IMR-90 (cell line): ENCODE measurements at regions not wholly inside any gene's neighbourhood (a gene's known extent, or its start where the extent isn't known, plus 50 kb on each side); places are given as distances from the start of the nearest gene placed in this dataset.

Source experiments
- ATAC-seq: fragments of 200-7000 bp; cut with Tn5 transposase; 2 replicates; pipeline ENCODE4 v1.9.1; 2020; ENCODE audit warnings: low read depth, mild to moderate bottlenecking, moderate library complexity
- BruUV-seq: library from RNA; stranded (reverse); fragments of 400-500 nt; replicated peaks from 2 replicates; lab custom pipeline; 2021; lab: Mats Ljungman, UMichigan
- CTCF ChIA-PET: fragments of 300-600 bp; formaldehyde crosslinking; extraction: SDS; loops from one replicate; lab custom pipeline; 2021; ENCODE audit warnings: antibody characterized with exemption; lab: Yijun Ruan, JAX
- POLR2A ChIA-PET: fragments of 300-600 bp; sonication (Branson Sonifier 250); formaldehyde crosslinking; loops from one replicate; lab custom pipeline; 2022; ENCODE audit warnings: antibody characterized with exemption; ENCODE audit not compliant: unreplicated experiment; lab: Charles Lee
- DNase-seq: peaks from one replicate; pipeline ENCODE4 v3.0.0; 2013
- H2AFZ ChIP-seq: replicated peaks from 2 replicates; pipeline ENCODE3; 2013; ENCODE audit warnings: low read length, mild to moderate bottlenecking; ENCODE audit not compliant: poor library complexity
- H2AK5ac ChIP-seq: 2 replicates; pipeline ENCODE4 v1.6.1; 2013; ENCODE audit warnings: low read depth, low read length, inconsistent platforms
- H2AK9ac ChIP-seq: replicated peaks from 2 replicates; pipeline ENCODE3; 2013; ENCODE audit warnings: mild to moderate bottlenecking, low read depth, low read length, moderate library complexity; ENCODE audit not compliant: poor library complexity
- H2BK120ac ChIP-seq: 2 replicates; pipeline ENCODE4 v1.6.1; 2013; ENCODE audit warnings: low read depth, low read length, inconsistent platforms
- H2BK15ac ChIP-seq: 3 replicates; pipeline ENCODE4 v1.6.1; 2013; ENCODE audit warnings: low read depth, low read length, inconsistent platforms
- H2BK20ac ChIP-seq: 2 replicates; pipeline ENCODE4 v1.6.1; 2013; ENCODE audit warnings: low read depth, mild to moderate bottlenecking, inconsistent platforms, low read length, moderate library complexity
- H2BK5ac ChIP-seq: 2 replicates; pipeline ENCODE4 v1.6.1; 2013; ENCODE audit warnings: mild to moderate bottlenecking, low read depth, low read length, inconsistent platforms; ENCODE audit not compliant: poor library complexity, severe bottlenecking
- H3K14ac ChIP-seq: replicated peaks from 2 replicates; pipeline ENCODE4 v1.6.1; 2013; ENCODE audit warnings: low read depth, low read length, inconsistent platforms
- H3K18ac ChIP-seq: 2 replicates; pipeline ENCODE4 v1.6.1; 2013; ENCODE audit warnings: low read depth, low read length, control low read depth
- H3K23ac ChIP-seq: 2 replicates; pipeline ENCODE4 v1.6.1; 2013; ENCODE audit warnings: low read depth, low read length, inconsistent platforms
- H3K27ac ChIP-seq: 2 replicates; pipeline ENCODE4 v1.5.1; 2013; ENCODE audit warnings: mild to moderate bottlenecking, control low read depth, low read length; ENCODE audit not compliant: insufficient read depth
- H3K27me3 ChIP-seq: 2 replicates; pipeline ENCODE4 v1.6.1; 2013; ENCODE audit warnings: low read length; ENCODE audit not compliant: control insufficient read depth, insufficient read depth
- H3K36me3 ChIP-seq: 2 replicates; pipeline ENCODE4 v1.6.1; 2013; ENCODE audit warnings: low read length, mixed read lengths; ENCODE audit not compliant: control insufficient read depth, insufficient read depth
- H3K4ac ChIP-seq: 2 replicates; pipeline ENCODE4 v1.6.1; 2013; ENCODE audit warnings: low read depth, low read length, inconsistent platforms
- H3K4me1 ChIP-seq: 2 replicates; pipeline ENCODE4 v1.6.1; 2013; ENCODE audit warnings: low read length, mixed read lengths; ENCODE audit not compliant: control insufficient read depth, insufficient read depth
- H3K4me2 ChIP-seq: 2 replicates; pipeline ENCODE4 v1.6.1; 2013; ENCODE audit warnings: low read depth, mild to moderate bottlenecking, control low read depth, low read length, moderate library complexity
- H3K4me3 ChIP-seq: 2 replicates; pipeline ENCODE4 v1.5.1; 2013; ENCODE audit warnings: low read depth, mild to moderate bottlenecking, control low read depth, low read length, moderate library complexity; ENCODE audit not compliant: insufficient read depth
- H3K56ac ChIP-seq: 2 replicates; pipeline ENCODE4 v1.6.1; 2013; ENCODE audit warnings: low read length, inconsistent platforms; ENCODE audit not compliant: insufficient read depth; ENCODE audit errors: extremely low read depth
- H3K79me1 ChIP-seq, 2 experiments: 2 replicates each; pipeline ENCODE4 v1.6.1; 2013; ENCODE audit warnings: low read length in 2 of 2, inconsistent platforms in 1 of 2, low read depth in 1 of 2
- H3K9ac ChIP-seq: 2 replicates; pipeline ENCODE4 v1.6.1; 2013; ENCODE audit warnings: low read depth, low read length, control low read depth
- H3K9me1 ChIP-seq: 2 replicates; pipeline ENCODE4 v1.6.1; 2013; ENCODE audit warnings: low read length, inconsistent platforms; ENCODE audit not compliant: insufficient read depth
- H3K9me3 ChIP-seq: 2 replicates; pipeline ENCODE4 v1.6.1; 2013; ENCODE audit warnings: low read length; ENCODE audit not compliant: control insufficient read depth, insufficient read depth
- H4K20me1 ChIP-seq: 2 replicates; pipeline ENCODE4 v1.6.1; 2013; ENCODE audit warnings: low read length, inconsistent platforms; ENCODE audit not compliant: insufficient read depth
- H4K5ac ChIP-seq: 2 replicates; pipeline ENCODE4 v1.6.1; 2013; ENCODE audit warnings: mild to moderate bottlenecking, low read depth, low read length, control low read depth
- H4K8ac ChIP-seq, 2 experiments: 2 replicates each; pipeline ENCODE4 v1.6.1; 2013; ENCODE audit warnings: low read depth in 2 of 2, low read length in 2 of 2, control low read depth in 1 of 2, inconsistent platforms in 1 of 2
- H4K91ac ChIP-seq: 2 replicates; pipeline ENCODE4 v1.6.1; 2013; ENCODE audit warnings: low read depth, low read length, inconsistent platforms; ENCODE audit not compliant: insufficient read depth
- BHLHE40 ChIP-seq: fragments of 150-350 bp; IDR thresholded peaks from 2 replicates; pipeline ENCODE4 v1.6.1; 2016; ENCODE audit warnings: mild to moderate bottlenecking, low read depth, low read length
- CEBPB ChIP-seq: IDR thresholded peaks from 2 replicates; pipeline ENCODE4 v1.6.1; 2012; ENCODE audit warnings: low read depth, low read length, improper control_type of control experiment
- CHD1 ChIP-seq: IDR thresholded peaks from 2 replicates; pipeline ENCODE4 v1.6.1; 2012; ENCODE audit warnings: low read depth, low read length, improper control_type of control experiment
- FOS ChIP-seq: fragments of 150-350 bp; IDR thresholded peaks from 2 replicates; pipeline ENCODE4 v1.6.1; 2016; ENCODE audit warnings: low read depth, low read length
- MAFK ChIP-seq: IDR thresholded peaks from 2 replicates; pipeline ENCODE4 v1.6.1; 2012; ENCODE audit warnings: low read depth, low read length, improper control_type of control experiment
- MAZ ChIP-seq: IDR thresholded peaks from 2 replicates; pipeline ENCODE4 v1.6.1; 2012; ENCODE audit warnings: low read depth, mild to moderate bottlenecking, low read length, improper control_type of control experiment, moderate library complexity, borderline replicate concordance
- MXI1 ChIP-seq: IDR thresholded peaks from 2 replicates; pipeline ENCODE4 v1.6.1; 2012; ENCODE audit warnings: low read depth, mild to moderate bottlenecking, low read length, moderate library complexity, borderline replicate concordance
- NFE2L2 ChIP-seq: fragments of 150-350 bp; IDR thresholded peaks from 2 replicates; pipeline ENCODE4 v1.6.1; 2016; ENCODE audit warnings: low read depth, mild to moderate bottlenecking, low read length
- POLR2A ChIP-seq: IDR thresholded peaks from 2 replicates; pipeline ENCODE4 v1.6.1; 2012; ENCODE audit warnings: mild to moderate bottlenecking, low read depth, low read length
- RAD21 ChIP-seq: IDR thresholded peaks from 2 replicates; pipeline ENCODE4 v1.6.1; 2012; ENCODE audit warnings: low read length, improper control_type of control experiment
- RCOR1 ChIP-seq: IDR thresholded peaks from 2 replicates; pipeline ENCODE4 v1.6.1; 2012; ENCODE audit warnings: mild to moderate bottlenecking, low read length, improper control_type of control experiment; ENCODE audit not compliant: insufficient replicate concordance
- RFX5 ChIP-seq: IDR thresholded peaks from 2 replicates; pipeline ENCODE4 v1.8.0; 2012; ENCODE audit warnings: low read depth, mild to moderate bottlenecking, low read length, moderate library complexity
- SMC3 ChIP-seq: fragments of 150-350 bp; IDR thresholded peaks from 2 replicates; pipeline ENCODE4 v1.6.1; 2016; ENCODE audit warnings: low read depth, mild to moderate bottlenecking, antibody characterized with exemption, low read length, moderate library complexity
- WGBS, 2 experiments: methylation state at CpG; one replicate each; pipeline versions ENCODE4 v1.1.5 to v1.1.7; 2013; ENCODE audit warnings: missing lambda C conversion rate in 2 of 2; ENCODE audit not compliant: insufficient read length in 1 of 2; ENCODE audit errors: extremely low coverage in 2 of 2; 5-methylcytosine and 5-hydroxymethylcytosine counted together
- dilution Hi-C: fragments of 300-500 bp; cut with HindIII; formaldehyde crosslinking; loops from one replicate; pipeline ENCODE4 v1.14.3; 2018; ENCODE audit warnings: low sequenced_read_pairs; ENCODE audit not compliant: unreplicated experiment
- in situ Hi-C: fragments of 300-500 bp; cut with MboI; formaldehyde crosslinking; loops from 3 replicates; pipeline ENCODE4 v1.14.3; 2019; ENCODE audit warnings: low sequenced_read_pairs, inconsistent platforms, mixed read lengths
- intact Hi-C: fragments of 100-400 bp; cut with micrococcal nuclease; formaldehyde crosslinking; loops from 2 replicates; pipeline ENCODE4 v1.10.0; 2022
- TF ChIP-seq, protein P1 (sequence below): fragments of 150-350 bp; IDR thresholded peaks from 2 replicates; pipeline ENCODE4 v1.6.1; 2016; ENCODE audit warnings: low read depth, mild to moderate bottlenecking, low read length, moderate library complexity, borderline replicate concordance
- TF ChIP-seq, protein P2 (sequence below): fragments of 150-350 bp; IDR thresholded peaks from 2 replicates; pipeline ENCODE4 v1.6.1; 2017; ENCODE audit warnings: mild to moderate bottlenecking, antibody characterized with exemption, low read length, low read depth
- TF ChIP-seq, protein P3 (sequence below): conservative IDR thresholded peaks from 2 replicates; pipeline ENCODE4 v1.5.1; 2012; ENCODE audit warnings: mild to moderate bottlenecking, low read depth, low read length, improper control_type of control experiment

DNA sequence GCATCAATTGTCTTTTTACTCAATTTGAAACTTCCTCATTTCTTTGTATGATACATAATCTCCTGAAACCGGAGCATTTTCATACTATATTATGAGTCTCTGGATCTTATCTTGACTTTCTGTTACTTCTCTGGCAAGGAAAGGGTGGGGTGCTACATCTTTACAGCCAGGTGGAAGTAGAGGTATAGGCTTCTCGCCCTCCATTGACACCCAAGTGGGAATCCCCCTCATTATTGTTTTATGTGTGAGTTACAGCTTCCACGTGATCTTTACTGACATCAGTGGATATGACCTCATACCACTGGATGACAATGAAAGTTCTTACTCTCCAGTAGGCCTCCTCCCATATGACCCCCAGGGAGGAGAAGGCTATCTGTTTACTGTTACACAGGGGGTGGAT is 262.1 kb upstream of the DACH1 start:
- H3K79me1 ChIP-seq: no peaks in the 10 kb centered on the region
- H4K20me1 ChIP-seq: no peaks in the 10 kb centered on the region
- H3K4me1 ChIP-seq: no peaks in the 10 kb centered on the region
- no CpG with 5 or more reads among the region's 3 CpGs for WGBS, 2 experiments
- POLR2A ChIA-PET: no interaction called here
- no peak overlapping the region for H3K23ac ChIP-seq
- no peak overlapping the region for H3K4ac ChIP-seq
- H3K4me2 ChIP-seq: no peak overlapping the region
- DNase-seq (no peak), ATAC-seq (no peak)
- H4K8ac ChIP-seq: no peak overlapping the region
- CTCF ChIA-PET: no interaction called here
- H2AK9ac ChIP-seq: no peak overlapping the region
- H3K27ac ChIP-seq: no peak overlapping the region
- dilution Hi-C loops (no loop called here), intact Hi-C loops (no loop called here), in situ Hi-C loops (no loop called here)
- no peak overlapping the region for H2BK5ac ChIP-seq
- H3K27me3 ChIP-seq: no peaks in the 10 kb centered on the region
- H3K56ac ChIP-seq: no peak overlapping the region
- no peak overlapping the region for H2BK15ac ChIP-seq
- H3K18ac ChIP-seq: no peak overlapping the region
- TF ChIP-seq RFX5 (no peak), MXI1 (no peak), SMC3 (no peak), MAZ (no peak), CHD1 (no peak), CEBPB (no peak), FOS (no peak), NFE2L2 (no peak), POLR2A (no peak), RCOR1 (no peak), MAFK (no peak), BHLHE40 (no peak), RAD21 (no peak)
- TF ChIP-seq, protein P1, sequence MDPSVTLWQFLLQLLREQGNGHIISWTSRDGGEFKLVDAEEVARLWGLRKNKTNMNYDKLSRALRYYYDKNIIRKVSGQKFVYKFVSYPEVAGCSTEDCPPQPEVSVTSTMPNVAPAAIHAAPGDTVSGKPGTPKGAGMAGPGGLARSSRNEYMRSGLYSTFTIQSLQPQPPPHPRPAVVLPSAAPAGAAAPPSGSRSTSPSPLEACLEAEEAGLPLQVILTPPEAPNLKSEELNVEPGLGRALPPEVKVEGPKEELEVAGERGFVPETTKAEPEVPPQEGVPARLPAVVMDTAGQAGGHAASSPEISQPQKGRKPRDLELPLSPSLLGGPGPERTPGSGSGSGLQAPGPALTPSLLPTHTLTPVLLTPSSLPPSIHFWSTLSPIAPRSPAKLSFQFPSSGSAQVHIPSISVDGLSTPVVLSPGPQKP: no peak
- TF ChIP-seq, protein P2, sequence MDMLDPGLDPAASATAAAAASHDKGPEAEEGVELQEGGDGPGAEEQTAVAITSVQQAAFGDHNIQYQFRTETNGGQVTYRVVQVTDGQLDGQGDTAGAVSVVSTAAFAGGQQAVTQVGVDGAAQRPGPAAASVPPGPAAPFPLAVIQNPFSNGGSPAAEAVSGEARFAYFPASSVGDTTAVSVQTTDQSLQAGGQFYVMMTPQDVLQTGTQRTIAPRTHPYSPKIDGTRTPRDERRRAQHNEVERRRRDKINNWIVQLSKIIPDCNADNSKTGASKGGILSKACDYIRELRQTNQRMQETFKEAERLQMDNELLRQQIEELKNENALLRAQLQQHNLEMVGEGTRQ: no peak
- TF ChIP-seq, protein P3, sequence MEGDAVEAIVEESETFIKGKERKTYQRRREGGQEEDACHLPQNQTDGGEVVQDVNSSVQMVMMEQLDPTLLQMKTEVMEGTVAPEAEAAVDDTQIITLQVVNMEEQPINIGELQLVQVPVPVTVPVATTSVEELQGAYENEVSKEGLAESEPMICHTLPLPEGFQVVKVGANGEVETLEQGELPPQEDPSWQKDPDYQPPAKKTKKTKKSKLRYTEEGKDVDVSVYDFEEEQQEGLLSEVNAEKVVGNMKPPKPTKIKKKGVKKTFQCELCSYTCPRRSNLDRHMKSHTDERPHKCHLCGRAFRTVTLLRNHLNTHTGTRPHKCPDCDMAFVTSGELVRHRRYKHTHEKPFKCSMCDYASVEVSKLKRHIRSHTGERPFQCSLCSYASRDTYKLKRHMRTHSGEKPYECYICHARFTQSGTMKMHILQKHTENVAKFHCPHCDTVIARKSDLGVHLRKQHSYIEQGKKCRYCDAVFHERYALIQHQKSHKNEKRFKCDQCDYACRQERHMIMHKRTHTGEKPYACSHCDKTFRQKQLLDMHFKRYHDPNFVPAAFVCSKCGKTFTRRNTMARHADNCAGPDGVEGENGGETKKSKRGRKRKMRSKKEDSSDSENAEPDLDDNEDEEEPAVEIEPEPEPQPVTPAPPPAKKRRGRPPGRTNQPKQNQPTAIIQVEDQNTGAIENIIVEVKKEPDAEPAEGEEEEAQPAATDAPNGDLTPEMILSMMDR: no peak
- no peaks in the 10 kb centered on the region; the same call in 1 of the 2 replicates for H3K9me3 ChIP-seq
- H3K9me1 ChIP-seq: no peaks in the 10 kb centered on the region
- H2BK120ac ChIP-seq: no peak overlapping the region
- H4K91ac ChIP-seq: no peak overlapping the region
- no peak overlapping the region for H3K9ac ChIP-seq
- no peak overlapping the region for H4K5ac ChIP-seq
- H3K4me3 ChIP-seq: no peak overlapping the region
- no peak overlapping the region for H3K14ac ChIP-seq
- no peak overlapping the region for H2AFZ ChIP-seq
- no peaks in the 10 kb centered on the region for H3K36me3 ChIP-seq
- BruUV-seq: no TSS peak
- no peak overlapping the region for H2BK20ac ChIP-seq
- H2AK5ac ChIP-seq: no peak overlapping the region
